Large intestine (tissue), 3 donors: ENCODE measurements at regions not wholly inside any gene's neighbourhood (a gene's known extent, or its start where the extent isn't known, plus 50 kb on each side); places are given as distances from the start of the nearest gene placed in this dataset.

Source experiments
- DNase-seq, 2 donors: peaks; one replicate each; pipeline versions ENCODE4 v3.0.0 to v3.0.0-alpha.2; 2013
- H3K27ac ChIP-seq: one replicate; pipeline ENCODE4 v1.5.1; 2013; ENCODE audit warnings: low read length
- H3K27me3 ChIP-seq: 2 replicates; pipeline ENCODE4 v1.6.1; 2013; ENCODE audit warnings: low read length; ENCODE audit not compliant: control insufficient read depth, insufficient read depth
- H3K36me3 ChIP-seq: 2 replicates; pipeline ENCODE4 v1.6.1; 2013; ENCODE audit warnings: low read length; ENCODE audit not compliant: control insufficient read depth, insufficient read depth
- H3K4me1 ChIP-seq: one replicate; pipeline ENCODE4 v1.6.1; 2013; ENCODE audit warnings: low read length; ENCODE audit not compliant: control insufficient read depth, insufficient read depth
- H3K4me3 ChIP-seq: one replicate; pipeline ENCODE4 v1.5.1; 2013; ENCODE audit warnings: low read length
- H3K9me3 ChIP-seq: one replicate; pipeline ENCODE4 v1.6.1; 2013; ENCODE audit warnings: mild to moderate bottlenecking, low read depth, low read length, moderate library complexity; ENCODE audit not compliant: control insufficient read depth
- WGBS: methylation state at CpG from one replicate; pipeline ENCODE4 v1.1.5; 2013; ENCODE audit warnings: low lambda C conversion rate; ENCODE audit not compliant: insufficient coverage; 5-methylcytosine and 5-hydroxymethylcytosine counted together

DNA sequence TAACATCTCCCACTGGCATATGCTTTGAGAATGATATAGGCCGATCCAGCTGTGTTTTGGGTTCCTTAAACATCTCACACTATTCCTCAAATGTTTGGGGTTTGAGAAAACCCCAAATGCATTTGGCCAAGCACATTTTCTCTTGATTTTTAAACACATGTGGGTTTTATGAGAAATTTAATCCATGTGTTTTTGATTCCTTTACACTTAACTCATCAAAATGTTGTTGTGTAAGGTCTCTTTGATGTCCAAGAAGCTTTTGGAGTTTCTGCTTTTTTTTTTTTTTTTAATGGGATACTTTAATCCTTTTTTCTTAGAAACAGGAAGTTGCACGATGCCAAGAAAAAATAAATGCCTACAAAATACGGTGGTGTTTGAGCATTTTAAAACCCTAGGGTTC, 339.8 kb upstream of the TCF4 start:
- no peaks in the 10 kb centered on the region for H3K36me3 ChIP-seq
- H3K4me1 ChIP-seq, result no peaks in the 10 kb centered on the region
- H3K27me3 ChIP-seq, result no peaks in the 10 kb centered on the region
- H3K27ac ChIP-seq, result no peak overlapping the region
- DNase-seq, result no peak
- H3K9me3 ChIP-seq, result no peaks in the 10 kb centered on the region
- WGBS, result 60% methylated on average over 1 of the region's 3 CpGs
- H3K4me3 ChIP-seq, result no peak overlapping the region

- H3K27me3 ChIP-seq, result no peaks in the 10 kb centered on the region
- H3K4me3 ChIP-seq, result no peak overlapping the region
Observed at GRCh38 chr18:55925772-55926171, 337.8 kb upstream of the TCF4 start.

DNA sequence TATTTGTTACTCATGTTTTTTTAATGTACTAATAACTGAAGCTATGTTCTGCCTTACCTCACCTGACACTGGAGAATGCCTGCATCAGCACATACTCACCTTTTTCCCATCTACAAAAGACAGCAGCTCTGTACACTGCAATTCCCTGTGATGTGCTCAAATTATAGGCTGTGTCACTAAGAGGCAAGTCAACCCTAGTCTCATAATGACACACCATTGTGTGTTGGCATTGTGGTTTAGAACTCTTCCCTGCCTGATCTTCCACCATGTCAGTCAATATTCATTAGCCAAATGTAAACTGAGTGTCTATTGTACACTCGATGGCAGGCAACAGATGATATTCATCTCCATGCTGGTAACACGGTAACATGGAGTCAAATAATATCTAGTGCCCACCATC, 332.1 kb upstream of the TCF4 start:
- no CpG with 5 or more reads among the region's 2 CpGs for WGBS

More at GRCh38 chr18:55925772-55926171, 337.8 kb upstream of the TCF4 start:
- DNase-seq, result no peak
- WGBS, result 100% methylated on average over 1 of the region's 5 CpGs
- H3K9me3 ChIP-seq, result no peaks in the 10 kb centered on the region
- H3K36me3 ChIP-seq, result no peaks in the 10 kb centered on the region
- H3K27ac ChIP-seq, result no peak overlapping the region
- no peaks in the 10 kb centered on the region for H3K4me1 ChIP-seq

GRCh38 chr18:55918444-55918843, 330.5 kb upstream of the TCF4 start:
- H3K36me3 ChIP-seq, result no peaks in the 10 kb centered on the region
- H3K27ac ChIP-seq, result no peak overlapping the region
- no peaks in the 10 kb centered on the region for H3K27me3 ChIP-seq
- no peaks in the 10 kb centered on the region for H3K4me1 ChIP-seq
- no peaks in the 10 kb centered on the region for H3K9me3 ChIP-seq
- WGBS, result no CpG with 5 or more reads among the region's 6 CpGs
- DNase-seq, result no peak
- H3K4me3 ChIP-seq, result no peak overlapping the region

More for the DNA sequence above, 332.1 kb upstream of the TCF4 start:
- Histone ChIP-seq H3K4me1 (no peaks in the 10 kb centered on the region), H3K27ac (no peak overlapping the region), H3K4me3 (no peak overlapping the region), H3K27me3 (no peaks in the 10 kb centered on the region), H3K9me3 (no peaks in the 10 kb centered on the region), H3K36me3 (no peaks in the 10 kb centered on the region)
- no peak for DNase-seq

DNA sequence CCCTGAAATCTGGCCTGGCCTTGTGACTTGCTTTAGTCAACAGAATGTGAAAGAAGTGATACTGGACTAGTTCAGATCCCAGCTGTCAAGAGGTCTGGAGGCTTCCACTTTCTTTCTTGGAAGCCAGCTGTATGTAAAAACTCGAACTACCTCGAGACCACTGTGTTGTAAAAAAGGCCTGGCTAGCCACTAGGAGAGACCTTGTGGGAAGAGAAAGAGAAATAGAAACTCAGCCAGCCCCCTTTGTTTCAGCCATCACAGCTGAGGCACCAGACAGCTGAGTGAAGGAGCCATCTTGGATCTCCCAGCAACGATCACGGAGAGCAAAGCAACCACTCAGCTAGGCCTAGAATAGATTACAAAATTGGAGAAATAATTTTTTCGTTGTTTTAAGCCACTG, 324.9 kb upstream of the TCF4 start:
- DNase-seq, result no peak
- no peak overlapping the region for H3K27ac ChIP-seq
- no CpG with 5 or more reads among the region's 5 CpGs for WGBS

DNA sequence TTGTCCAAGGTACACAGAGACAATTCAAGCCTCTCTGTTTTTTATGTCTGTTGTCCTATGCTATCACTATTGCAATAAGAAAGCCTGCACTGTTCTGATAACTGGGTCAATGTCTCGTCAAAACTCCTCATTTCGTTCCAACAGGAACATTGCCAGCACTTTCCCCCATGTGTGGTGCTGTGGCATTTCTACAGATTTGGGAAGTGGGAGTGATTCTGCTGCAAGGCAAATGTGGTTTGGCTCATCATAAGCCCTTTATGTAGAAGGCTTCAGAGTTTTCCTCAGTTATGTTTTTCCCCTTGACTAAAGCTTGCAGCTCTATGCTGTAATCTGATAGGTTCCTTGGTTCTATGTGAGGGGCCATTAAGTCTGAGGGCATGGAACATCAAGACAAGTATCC, 324.1 kb upstream of the TCF4 start:
- Histone ChIP-seq H3K9me3 (no peaks in the 10 kb centered on the region), H3K27ac (no peak overlapping the region), H3K4me3 (no peak overlapping the region), H3K4me1 (no peaks in the 10 kb centered on the region), H3K27me3 (no peaks in the 10 kb centered on the region), H3K36me3 (no peaks in the 10 kb centered on the region)
- DNase-seq, result no peak
- no CpG with 5 or more reads among the region's 2 CpGs for WGBS

More for the DNA sequence above, 324.9 kb upstream of the TCF4 start:
- no peak overlapping the region for H3K4me3 ChIP-seq
- no peaks in the 10 kb centered on the region for H3K27me3 ChIP-seq
- no peaks in the 10 kb centered on the region for H3K36me3 ChIP-seq
- no peaks in the 10 kb centered on the region for H3K4me1 ChIP-seq
- H3K9me3 ChIP-seq, result no peaks in the 10 kb centered on the region

DNA sequence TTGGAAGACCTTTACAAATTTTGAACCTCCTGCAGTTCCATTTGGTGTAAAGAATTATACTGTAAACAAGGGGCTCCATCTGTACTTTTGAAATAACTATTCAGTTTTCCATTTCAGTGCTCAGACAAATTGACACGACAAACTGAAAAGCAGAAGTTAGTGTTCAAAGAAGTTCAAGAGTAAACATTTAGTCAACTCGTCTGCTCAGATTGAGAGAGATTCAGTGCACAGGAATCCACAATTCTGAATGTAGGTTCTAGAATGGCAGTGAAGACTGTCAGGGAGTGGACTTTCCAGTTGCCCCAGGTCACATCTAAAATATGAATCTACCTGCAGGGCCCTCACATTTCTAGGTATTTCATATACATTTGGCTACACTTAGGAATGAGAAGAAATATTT, 322.3 kb upstream of the TCF4 start:
- no peaks in the 10 kb centered on the region for H3K36me3 ChIP-seq
- no peaks in the 10 kb centered on the region for H3K27me3 ChIP-seq
- no peaks in the 10 kb centered on the region for H3K4me1 ChIP-seq
- no peak overlapping the region for H3K27ac ChIP-seq
- no CpG with 5 or more reads among the region's 2 CpGs for WGBS
- H3K4me3 ChIP-seq, result no peak overlapping the region
- H3K9me3 ChIP-seq, result no peaks in the 10 kb centered on the region
- no peak for DNase-seq

- DNase-seq, result no peak
- 50% methylated on average over 2 of the region's 4 CpGs for WGBS
Observed at GRCh38 chr18:55908901-55909366, 320.9 kb upstream of the TCF4 start.

DNA sequence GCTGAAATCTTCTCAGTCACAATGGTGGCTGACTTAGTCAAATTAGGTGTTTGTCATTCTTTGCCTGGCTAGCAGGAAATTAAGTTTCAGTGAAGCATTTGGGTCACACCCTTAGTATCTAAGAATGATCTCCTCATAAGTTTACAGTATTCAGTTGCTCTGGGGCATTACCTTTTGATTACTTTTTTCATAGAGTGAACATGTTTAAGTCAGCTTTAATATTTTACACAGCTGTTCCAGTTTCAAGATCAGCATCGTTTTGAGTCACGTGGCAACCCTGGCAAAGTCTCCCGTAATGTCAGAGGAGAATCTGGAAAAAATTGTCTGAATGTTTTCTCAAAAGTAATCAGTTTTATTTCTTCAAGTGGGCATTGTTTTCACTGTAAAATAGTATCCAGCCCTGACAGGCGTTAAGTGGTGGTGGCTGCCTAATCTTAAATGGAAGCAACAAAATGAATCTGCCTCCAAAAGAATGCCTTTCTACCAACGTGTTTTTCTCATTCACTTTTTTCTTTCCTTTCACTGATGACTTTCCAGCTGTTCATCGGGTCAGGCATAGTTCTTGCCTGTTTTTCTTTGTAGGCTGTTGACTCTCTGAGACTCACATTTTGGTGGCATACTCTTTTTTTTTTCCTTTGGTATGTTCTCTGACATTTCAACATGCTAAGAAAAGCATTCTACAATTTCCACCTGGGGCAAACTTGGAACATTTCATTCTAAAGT, 319.6 kb upstream of the TCF4 start:
- Histone ChIP-seq H3K4me3 (no peak overlapping the region), H3K9me3 (no peaks in the 10 kb centered on the region), H3K4me1 (no peaks in the 10 kb centered on the region), H3K27me3 (no peaks in the 10 kb centered on the region), H3K36me3 (no peaks in the 10 kb centered on the region), H3K27ac (no peak overlapping the region)
- 70% methylated on average over 5 of the region's 6 CpGs for WGBS
- DNase-seq, result no peak

More at GRCh38 chr18:55908901-55909366, 320.9 kb upstream of the TCF4 start:
- Histone ChIP-seq H3K27ac (no peak overlapping the region), H3K36me3 (no peaks in the 10 kb centered on the region), H3K4me1 (no peaks in the 10 kb centered on the region), H3K4me3 (no peak overlapping the region), H3K27me3 (no peaks in the 10 kb centered on the region), H3K9me3 (no peaks in the 10 kb centered on the region)

- Histone ChIP-seq H3K27me3 (no peaks in the 10 kb centered on the region), H3K4me3 (no peak overlapping the region)
- WGBS, result 90% methylated on average over 2 of the region's 2 CpGs
Observed at GRCh38 chr18:55906536-55906935, 318.5 kb upstream of the TCF4 start.

GRCh38 chr18:55903911-55904310, 315.9 kb upstream of the TCF4 start:
- Histone ChIP-seq H3K36me3 (no peaks in the 10 kb centered on the region), H3K27me3 (no peaks in the 10 kb centered on the region), H3K27ac (no peak overlapping the region), H3K9me3 (no peaks in the 10 kb centered on the region), H3K4me1 (no peaks in the 10 kb centered on the region), H3K4me3 (no peak overlapping the region)
- DNase-seq, result no peak
- 40% methylated on average over 1 of the region's 6 CpGs for WGBS

More at GRCh38 chr18:55906536-55906935, 318.5 kb upstream of the TCF4 start:
- H3K36me3 ChIP-seq, result no peaks in the 10 kb centered on the region
- H3K27ac ChIP-seq, result no peak overlapping the region
- no peaks in the 10 kb centered on the region for H3K4me1 ChIP-seq
- no peaks in the 10 kb centered on the region for H3K9me3 ChIP-seq
- no peak for DNase-seq
